ENCODE measurements at regions not wholly inside any gene's neighbourhood (a gene's known extent, or its start where the extent isn't known, plus 50 kb on each side); places are given as distances from the start of the nearest gene placed in this dataset.

GRCh38 chr16:85971902-85972638 lies 73.1 kb downstream of the IRF8 start:
- peaks cover 63% of the 10 kb centered on the region for H3K27me3 ChIP-seq
- TF ChIP-seq CTCF (IDR thresholded peaks at IDR 0.05) = no peak

GRCh38 chr16:85974428-85975375 lies 75.7 kb downstream of the IRF8 start:
- Histone ChIP-seq H3K27ac (no peak overlapping the region), H3K4me3 (ENCODE audit: low read depth in 1 of 2, low read length in 1 of 2) (no peak overlapping the region), H3K27me3 (peaks cover 63% of the 10 kb centered on the region), H3K4me1 (ENCODE audit: control insufficient read depth in 1 of 2, insufficient read depth in 1 of 2, low read depth in 1 of 2, low read length in 1 of 2) (peaks cover 0 to 7% of the 10 kb centered on the region in 2 experiments), H3K36me3 (no peaks in the 10 kb centered on the region), H3K9me3 (no peaks in the 10 kb centered on the region)
- TF ChIP-seq CTCF (IDR thresholded peaks at IDR 0.05) = no peak

More at GRCh38 chr16:85971902-85972638, 73.1 kb downstream of the IRF8 start:
- no peak overlapping the region for H3K4me3 ChIP-seq (ENCODE audit: low read depth in 1 of 2, low read length in 1 of 2)
- H3K36me3 ChIP-seq = no peaks in the 10 kb centered on the region
- H3K27ac ChIP-seq = no peak overlapping the region
- no peaks in the 10 kb centered on the region for H3K9me3 ChIP-seq
- no peaks in the 10 kb centered on the region for H3K4me1 ChIP-seq (ENCODE audit: control insufficient read depth in 1 of 2, insufficient read depth in 1 of 2, low read depth in 1 of 2, low read length in 1 of 2)

GRCh38 chr16:85975451-85975981 lies 76.6 kb downstream of the IRF8 start:
- Histone ChIP-seq H3K36me3 (no peaks in the 10 kb centered on the region), H3K9me3 (no peaks in the 10 kb centered on the region), H3K4me3 (ENCODE audit: low read depth in 1 of 2, low read length in 1 of 2) (no peak overlapping the region), H3K27me3 (peaks cover 63% of the 10 kb centered on the region), H3K27ac (no peak overlapping the region), H3K4me1 (ENCODE audit: control insufficient read depth in 1 of 2, insufficient read depth in 1 of 2, low read depth in 1 of 2, low read length in 1 of 2) (peaks cover 0 to 7% of the 10 kb centered on the region in 2 experiments)
- no peak for TF ChIP-seq CTCF (IDR thresholded peaks at IDR 0.05)

- H3K9me3 ChIP-seq = no peaks in the 10 kb centered on the region
- no peak overlapping the region for H3K4me3 ChIP-seq (ENCODE audit: low read depth in 1 of 2, low read length in 1 of 2)
- H3K36me3 ChIP-seq = no peaks in the 10 kb centered on the region
- TF ChIP-seq CTCF (IDR thresholded peaks at IDR 0.05) = no peak
- H3K27me3 ChIP-seq = peaks cover 88% of the 10 kb centered on the region
- H3K4me1 ChIP-seq (ENCODE audit: control insufficient read depth in 1 of 2, insufficient read depth in 1 of 2, low read depth in 1 of 2, low read length in 1 of 2) = peaks cover 12 to 17% of the 10 kb centered on the region in 2 experiments
- H3K27ac ChIP-seq = no peak overlapping the region
Measured at GRCh38 chr16:85978291-85978775, 79.4 kb downstream of the IRF8 start.

- H3K4me1 ChIP-seq (ENCODE audit: control insufficient read depth in 1 of 2, insufficient read depth in 1 of 2, low read depth in 1 of 2, low read length in 1 of 2) = peaks cover 18 to 23% of the 10 kb centered on the region in 2 experiments
- H3K9me3 ChIP-seq = no peaks in the 10 kb centered on the region
- no peak overlapping the region for H3K27ac ChIP-seq
- no peak overlapping the region for H3K4me3 ChIP-seq (ENCODE audit: low read depth in 1 of 2, low read length in 1 of 2)
- peaks cover 94% of the 10 kb centered on the region for H3K27me3 ChIP-seq
- H3K36me3 ChIP-seq = no peaks in the 10 kb centered on the region
- TF ChIP-seq CTCF (IDR thresholded peaks at IDR 0.05) = no peak
Measured at GRCh38 chr16:85978976-85979375, 80.0 kb downstream of the IRF8 start.

Measured in neutrophil (primary cell).